ENCODE measurements at regions not wholly inside any gene's neighbourhood (a gene's known extent, or its start where the extent isn't known, plus 50 kb on each side); places are given as distances from the start of the nearest gene placed in this dataset.
"Not testable (repeated sequence)": the region's sequence is repeated elsewhere in the genome, so short reads cannot be mapped to it uniquely, and the experiment has no call there.

- no peak for DNase-seq
These were observed 412.8 kb upstream of the PIK3R1 start for GRCh38 chr5:67802766-67803165.

GRCh38 chr5:67799732-67800234 is 415.8 kb upstream of the PIK3R1 start:
- no peak for DNase-seq

GRCh38 chr5:67798470-67798869 is 417.1 kb upstream of the PIK3R1 start:
- not testable (repeated sequence) for DNase-seq

GRCh38 chr5:67795781-67796477 is 419.6 kb upstream of the PIK3R1 start:
- no peak for DNase-seq

- no peak for DNase-seq
These were observed 421.6 kb upstream of the PIK3R1 start for GRCh38 chr5:67793966-67794365.

- no peak for DNase-seq
These were observed 422.1 kb upstream of the PIK3R1 start for GRCh38 chr5:67793418-67793817.

GRCh38 chr5:67792891-67793290 is 422.7 kb upstream of the PIK3R1 start:
- no peak for DNase-seq

GRCh38 chr5:67790390-67790789 is 425.2 kb upstream of the PIK3R1 start:
- DNase-seq = no peak

- DNase-seq = not testable (repeated sequence)
These were observed 435.5 kb upstream of the PIK3R1 start for GRCh38 chr5:67779893-67780623.

GRCh38 chr5:67774786-67775185 is 440.8 kb upstream of the PIK3R1 start:
- no peak for DNase-seq

- no peak for DNase-seq
These were observed 441.3 kb upstream of the PIK3R1 start for GRCh38 chr5:67774267-67774552.

GRCh38 chr5:67773411-67774266 is 441.9 kb upstream of the PIK3R1 start:
- no peak for DNase-seq

GRCh38 chr5:67771791-67772190 is 443.8 kb upstream of the PIK3R1 start:
- DNase-seq = no peak

GRCh38 chr5:67771221-67771620 is 444.3 kb upstream of the PIK3R1 start:
- DNase-seq = no peak

- peak; percentile 2 for DNase-seq
These were observed 445.0 kb upstream of the PIK3R1 start for GRCh38 chr5:67770431-67771025.

- DNase-seq = no peak
These were observed 449.9 kb upstream of the PIK3R1 start for GRCh38 chr5:67765697-67766096.

- DNase-seq = not testable (repeated sequence)
These were observed 457.8 kb upstream of the PIK3R1 start for GRCh38 chr5:67757771-67758170.

GRCh38 chr5:67752357-67752708 is 463.2 kb upstream of the PIK3R1 start:
- no peak for DNase-seq

- no peak for DNase-seq
These were observed 467.3 kb upstream of the PIK3R1 start for GRCh38 chr5:67748165-67748690.

GRCh38 chr5:67747096-67747495 is 468.5 kb upstream of the PIK3R1 start:
- no peak for DNase-seq

GRCh38 chr5:67746608-67747007 is 468.9 kb upstream of the PIK3R1 start:
- not testable (repeated sequence) for DNase-seq

- DNase-seq = no peak
These were observed 469.5 kb upstream of the PIK3R1 start for GRCh38 chr5:67746103-67746502.

GRCh38 chr5:67732921-67733320 is 482.6 kb upstream of the PIK3R1 start:
- no peak for DNase-seq
